Panc1 (cell line): ENCODE measurements at regions not wholly inside any gene's neighbourhood (a gene's known extent, or its start where the extent isn't known, plus 50 kb on each side); places are given as distances from the start of the nearest gene placed in this dataset.

Experiments used
- ATAC-seq: fragments of 200-7000 bp; cut with Tn5 transposase; 2 replicates; pipeline ENCODE4 v1.9.1; 2020; ENCODE audit warnings: mild to moderate bottlenecking, moderate library complexity
- BruUV-seq: library from RNA; stranded (reverse); fragments of 400-500 nt; replicated peaks from 2 replicates; lab custom pipeline; 2021; lab: Mats Ljungman, UMichigan
- CTCF ChIA-PET: fragments of 300-600 bp; sonication (Branson Sonifier 250); formaldehyde crosslinking; loops from one replicate; lab custom pipeline; 2022; ENCODE audit warnings: antibody characterized with exemption; lab: Charles Lee
- POLR2A ChIA-PET: fragments of 300-600 bp; sonication (Branson Sonifier 250); formaldehyde crosslinking; loops from one replicate; lab custom pipeline; 2022; ENCODE audit warnings: antibody characterized with exemption; lab: Charles Lee
- DNase-seq: peaks from one replicate; pipeline ENCODE4 v3.0.0-alpha.2; 2010; ENCODE audit warnings: low read depth, low spot score
- H3K27ac ChIP-seq: 2 replicates; pipeline ENCODE4 v1.5.1; 2011; ENCODE audit warnings: mild to moderate bottlenecking, low read length, inconsistent platforms
- H3K27me3 ChIP-seq: fragments of 200-500 bp; sonication (Bioruptor generic); 2 replicates; pipeline ENCODE4 v1.6.0; 2014; ENCODE audit warnings: low read length, inconsistent platforms; ENCODE audit not compliant: control insufficient read depth, insufficient read depth
- H3K36me3 ChIP-seq: fragments of 200-500 bp; sonication (Bioruptor generic); 2 replicates; pipeline ENCODE4 v1.5.1; 2014; ENCODE audit warnings: inconsistent platforms, mild to moderate bottlenecking, low read length, moderate library complexity; ENCODE audit not compliant: control insufficient read depth, insufficient read depth
- H3K4me1 ChIP-seq: 2 replicates; pipeline ENCODE4 v1.5.1; 2011; ENCODE audit warnings: inconsistent platforms, mild to moderate bottlenecking, low read length, moderate library complexity; ENCODE audit not compliant: control insufficient read depth, insufficient read depth
- H3K4me3 ChIP-seq, 2 experiments: 2 replicates each; pipeline ENCODE4 v1.5.1; 2011 to 2012; ENCODE audit warnings: low read depth in 2 of 2, low read length in 2 of 2, mild to moderate bottlenecking in 2 of 2, inconsistent platforms in 1 of 2, moderate library complexity in 1 of 2
- H3K9me3 ChIP-seq: fragments of 200-500 bp; sonication (Bioruptor generic); 2 replicates; pipeline ENCODE4 v1.5.1; 2014; ENCODE audit warnings: low read depth, mild to moderate bottlenecking, inconsistent platforms, low read length, moderate library complexity; ENCODE audit not compliant: control insufficient read depth, insufficient read depth
- CTCF ChIP-seq: fragments of 450-650 bp; IDR thresholded peaks from 2 replicates; pipeline ENCODE4 v1.5.1; 2017; ENCODE audit warnings: mild to moderate bottlenecking
- POLR2AphosphoS5 ChIP-seq: IDR thresholded peaks from 2 replicates; pipeline ENCODE4 v1.6.1; 2012; ENCODE audit warnings: mild to moderate bottlenecking, low read depth, low read length, moderate library complexity
- REST ChIP-seq, 2 experiments: IDR thresholded peaks; 2 replicates each; pipeline ENCODE4 v1.6.1; 2011 to 2012; ENCODE audit warnings: low read depth in 2 of 2, control low read depth in 1 of 2, low read length in 1 of 2, mild to moderate bottlenecking in 1 of 2, moderate library complexity in 1 of 2; ENCODE audit not compliant: insufficient read depth in 1 of 2
- SIN3A ChIP-seq: IDR thresholded peaks from 2 replicates; pipeline ENCODE4 v1.6.1; 2012; ENCODE audit warnings: low read depth, mild to moderate bottlenecking, low read length, moderate library complexity, borderline replicate concordance; ENCODE audit not compliant: insufficient read depth
- TCF7L2 ChIP-seq: IDR thresholded peaks from 2 replicates; pipeline ENCODE4 v1.6.1; 2011; ENCODE audit warnings: mild to moderate bottlenecking, low read depth, low read length, inconsistent platforms
- in situ Hi-C: cut with HindIII; loops from 2 replicates; pipeline ENCODE4 v1.10.0; 2016; ENCODE audit warnings: low sequenced_read_pairs, low pct_unique_long_range_greater_than_20kb
- intact Hi-C: fragments of 100-400 bp; cut with micrococcal nuclease; formaldehyde crosslinking; loops from one replicate; pipeline ENCODE4 v1.10.0; 2022; ENCODE audit not compliant: unreplicated experiment

GRCh38 chr4:141338238-141338637 lies 117.5 kb downstream of the ZNF330 start:
- ATAC-seq: no peak
- POLR2A ChIA-PET: no interaction called here
- H3K4me1 ChIP-seq: no peaks in the 10 kb centered on the region; the same call in 1 of the 2 replicates
- in situ Hi-C loops (no loop called here), intact Hi-C loops (no loop called here)
- no peak for TF ChIP-seq SIN3A
- TF ChIP-seq CTCF: no peak
- TF ChIP-seq POLR2AphosphoS5: no peak
- no peak for TF ChIP-seq REST (IDR thresholded peaks at IDR 0.05; ENCODE audit: insufficient read depth in 1 of 2, low read depth in 2 of 2, low read length in 1 of 2)
- no peak for TF ChIP-seq TCF7L2
- no peaks in the 10 kb centered on the region for H3K9me3 ChIP-seq
- H3K36me3 ChIP-seq: no peaks in the 10 kb centered on the region
- DNase-seq: no peak
- no TSS peak for BruUV-seq
- CTCF ChIA-PET: no interaction called here
- no peak overlapping the region for H3K4me3 ChIP-seq
- H3K27me3 ChIP-seq: no peaks in the 10 kb centered on the region
- H3K27ac ChIP-seq: no peak overlapping the region

GRCh38 chr4:141339391-141339790 lies 118.7 kb downstream of the ZNF330 start:
- no peak overlapping the region for H3K27ac ChIP-seq

More at GRCh38 chr4:141339391-141339790, 118.7 kb downstream of the ZNF330 start:
- intact Hi-C loops: no loop called here
- in situ Hi-C loops: no loop called here
- Histone ChIP-seq H3K36me3 (no peaks in the 10 kb centered on the region), H3K4me1 (no peaks in the 10 kb centered on the region; the same call in 1 of the 2 replicates), H3K9me3 (no peaks in the 10 kb centered on the region), H3K4me3 (no peak overlapping the region), H3K27me3 (no peaks in the 10 kb centered on the region)
- ChIA-PET CTCF (no interaction called here), POLR2A (no interaction called here)
- DNase-seq (no peak), ATAC-seq (no peak)
- no TSS peak for BruUV-seq
- TF ChIP-seq POLR2AphosphoS5: no peak
- no peak for TF ChIP-seq CTCF
- TF ChIP-seq SIN3A: no peak
- TF ChIP-seq TCF7L2: no peak
- no peak for TF ChIP-seq REST (IDR thresholded peaks at IDR 0.05; ENCODE audit: insufficient read depth in 1 of 2, low read depth in 2 of 2, low read length in 1 of 2)
